Effector memory CD4-positive, alpha-beta T cell (primary cell): ENCODE measurements at regions not wholly inside any gene's neighbourhood (a gene's known extent, or its start where the extent isn't known, plus 50 kb on each side); places are given as distances from the start of the nearest gene placed in this dataset.
"Not testable (repeated sequence)": the region's sequence is repeated elsewhere in the genome, so short reads cannot be mapped to it uniquely, and the experiment has no call there.

Experiments used
- DNase-seq, 3 donors: peaks; one replicate each; pipeline ENCODE4 v3.0.0-alpha.2; 2020
- H3K27ac ChIP-seq: 2 replicates; pipeline ENCODE4 v1.7.0; 2013; ENCODE audit warnings: mild to moderate bottlenecking, low read length, moderate library complexity; ENCODE audit not compliant: insufficient read depth, poor library complexity, severe bottlenecking
- H3K27me3 ChIP-seq: replicated peaks from 2 replicates; pipeline ENCODE4 v1.7.0; 2013; ENCODE audit warnings: mild to moderate bottlenecking, low read length; ENCODE audit not compliant: insufficient read depth, control insufficient read depth, poor library complexity, severe bottlenecking
- H3K36me3 ChIP-seq: 2 replicates; pipeline ENCODE4 v1.7.0; 2013; ENCODE audit warnings: mild to moderate bottlenecking, low read length, moderate library complexity; ENCODE audit not compliant: control insufficient read depth, insufficient read depth
- H3K4me1 ChIP-seq: 2 replicates; pipeline ENCODE4 v1.7.0; 2013; ENCODE audit warnings: low read length, mild to moderate bottlenecking; ENCODE audit not compliant: control insufficient read depth, insufficient read depth, poor library complexity, severe bottlenecking
- H3K4me3 ChIP-seq: 2 replicates; pipeline ENCODE4 v1.7.0; 2013; ENCODE audit warnings: low read length, low read depth, mild to moderate bottlenecking; ENCODE audit not compliant: insufficient read depth, poor library complexity, severe bottlenecking
- H3K9me3 ChIP-seq: 2 replicates; pipeline ENCODE4 v1.7.0; 2013; ENCODE audit warnings: mild to moderate bottlenecking, low read length, moderate library complexity; ENCODE audit not compliant: control insufficient read depth

GRCh38 chr3:145243875-145244274 lies 917.1 kb downstream of the PLOD2 start:
- no peaks in the 10 kb centered on the region for H3K4me1 ChIP-seq
- H3K27ac ChIP-seq = no peak overlapping the region
- no peaks in the 10 kb centered on the region for H3K36me3 ChIP-seq
- peaks cover 5% of the 10 kb centered on the region for H3K9me3 ChIP-seq
- no peak overlapping the region for H3K4me3 ChIP-seq
- no peak for DNase-seq
- H3K27me3 ChIP-seq = no peaks in the 10 kb centered on the region

GRCh38 chr3:145244327-145244726 lies 916.7 kb downstream of the PLOD2 start:
- H3K27ac ChIP-seq = no peak overlapping the region

GRCh38 chr3:145246291-145246690 lies 914.7 kb downstream of the PLOD2 start:
- H3K4me1 ChIP-seq = no peaks in the 10 kb centered on the region
- H3K9me3 ChIP-seq = peaks cover 5% of the 10 kb centered on the region
- H3K27me3 ChIP-seq = no peaks in the 10 kb centered on the region
- H3K4me3 ChIP-seq = no peak overlapping the region
- no peak overlapping the region for H3K27ac ChIP-seq
- DNase-seq = no peak
- no peaks in the 10 kb centered on the region for H3K36me3 ChIP-seq

More at GRCh38 chr3:145244327-145244726, 916.7 kb downstream of the PLOD2 start:
- Histone ChIP-seq H3K9me3 (peaks cover 5% of the 10 kb centered on the region), H3K36me3 (no peaks in the 10 kb centered on the region), H3K4me1 (no peaks in the 10 kb centered on the region), H3K27me3 (no peaks in the 10 kb centered on the region), H3K4me3 (no peak overlapping the region)
- no peak for DNase-seq

GRCh38 chr3:145248928-145249327 lies 912.1 kb downstream of the PLOD2 start:
- no peak overlapping the region for H3K4me3 ChIP-seq
- no peak for DNase-seq
- H3K27me3 ChIP-seq = no peaks in the 10 kb centered on the region
- H3K27ac ChIP-seq = no peak overlapping the region
- H3K36me3 ChIP-seq = no peaks in the 10 kb centered on the region
- H3K9me3 ChIP-seq = peaks cover 4% of the 10 kb centered on the region
- no peaks in the 10 kb centered on the region for H3K4me1 ChIP-seq

GRCh38 chr3:145251311-145251710 lies 909.7 kb downstream of the PLOD2 start:
- Histone ChIP-seq H3K27me3 (no peaks in the 10 kb centered on the region), H3K4me3 (no peak overlapping the region), H3K9me3 (no peaks in the 10 kb centered on the region), H3K27ac (no peak overlapping the region), H3K4me1 (no peaks in the 10 kb centered on the region), H3K36me3 (no peaks in the 10 kb centered on the region)
- no peak for DNase-seq

- H3K27ac ChIP-seq, H3K9me3 ChIP-seq, H3K4me1 ChIP-seq, H3K36me3 ChIP-seq, H3K27me3 ChIP-seq, DNase-seq, H3K4me3 ChIP-seq: not testable (repeated sequence)
Measured at GRCh38 chr3:145257967-145258366, 903.0 kb downstream of the PLOD2 start.

GRCh38 chr3:145259166-145259880 lies 901.7 kb downstream of the PLOD2 start:
- Histone ChIP-seq H3K27me3 (no peaks in the 10 kb centered on the region), H3K27ac (no peak overlapping the region), H3K4me3 (no peak overlapping the region), H3K9me3 (no peaks in the 10 kb centered on the region), H3K36me3 (no peaks in the 10 kb centered on the region), H3K4me1 (no peaks in the 10 kb centered on the region)
- no peak for DNase-seq

GRCh38 chr3:145263458-145263857 lies 897.5 kb downstream of the PLOD2 start:
- H3K27ac ChIP-seq, H3K36me3 ChIP-seq, H3K9me3 ChIP-seq, DNase-seq, H3K4me3 ChIP-seq, H3K27me3 ChIP-seq, H3K4me1 ChIP-seq: not testable (repeated sequence)

- Histone ChIP-seq H3K4me1 (no peaks in the 10 kb centered on the region), H3K27ac (no peak overlapping the region), H3K9me3 (no peaks in the 10 kb centered on the region), H3K36me3 (no peaks in the 10 kb centered on the region), H3K4me3 (no peak overlapping the region), H3K27me3 (no peaks in the 10 kb centered on the region)
- no peak for DNase-seq
Measured at GRCh38 chr3:145266368-145266767, 894.6 kb downstream of the PLOD2 start.

- Histone ChIP-seq H3K27me3 (no peaks in the 10 kb centered on the region), H3K36me3 (no peaks in the 10 kb centered on the region), H3K4me1 (no peaks in the 10 kb centered on the region), H3K9me3 (no peaks in the 10 kb centered on the region), H3K27ac (no peak overlapping the region), H3K4me3 (no peak overlapping the region)
- DNase-seq = no peak
Measured at GRCh38 chr3:145269106-145269505, 891.9 kb downstream of the PLOD2 start.
